GM18873 (cell line): ENCODE measurements at regions not wholly inside any gene's neighbourhood (a gene's known extent, or its start where the extent isn't known, plus 50 kb on each side); places are given as distances from the start of the nearest gene placed in this dataset.
"Not testable (repeated sequence)": the region's sequence is repeated elsewhere in the genome, so short reads cannot be mapped to it uniquely, and the experiment has no call there.

ENCODE experiments used
- ATAC-seq: cut with Tn5 transposase; IDR thresholded peaks from one replicate; pipeline ENCODE4 v1.9.1; 2021; ENCODE audit warnings: mild to moderate bottlenecking, moderate library complexity, moderate number of reproducible peaks; ENCODE audit not compliant: unreplicated experiment, low FRiP score

GRCh38 chr6:66166713-66167112, 459.7 kb upstream of the EYS start:
- ATAC-seq, result not testable (repeated sequence)

GRCh38 chr6:66161546-66162108, 454.6 kb upstream of the EYS start:
- no peak for ATAC-seq

- ATAC-seq, result no peak
These were observed 452.9 kb upstream of the EYS start for GRCh38 chr6:66159937-66160336.

- ATAC-seq, result no peak
These were observed 446.2 kb upstream of the EYS start for GRCh38 chr6:66153247-66153646.

- no peak for ATAC-seq
These were observed 442.1 kb upstream of the EYS start for GRCh38 chr6:66149132-66149531.

GRCh38 chr6:66145867-66146266, 438.8 kb upstream of the EYS start:
- ATAC-seq, result no peak

GRCh38 chr6:66134021-66134420, 427.0 kb upstream of the EYS start:
- no peak for ATAC-seq

GRCh38 chr6:66128656-66129055, 421.6 kb upstream of the EYS start:
- ATAC-seq, result no peak

- ATAC-seq, result no peak
These were observed 421.2 kb upstream of the EYS start for GRCh38 chr6:66128243-66128642.

- ATAC-seq, result no peak
These were observed 420.0 kb upstream of the EYS start for GRCh38 chr6:66127061-66127460.

GRCh38 chr6:66126358-66126757, 419.3 kb upstream of the EYS start:
- ATAC-seq, result no peak

GRCh38 chr6:66103954-66104353, 396.9 kb upstream of the EYS start:
- ATAC-seq, result no peak

- no peak for ATAC-seq
These were observed 396.3 kb upstream of the EYS start for GRCh38 chr6:66103354-66103753.

- ATAC-seq, result no peak
These were observed 389.7 kb upstream of the EYS start for GRCh38 chr6:66096679-66097078.

- ATAC-seq, result no peak
These were observed 387.6 kb upstream of the EYS start for GRCh38 chr6:66094615-66095014.

GRCh38 chr6:66092306-66092705, 385.3 kb upstream of the EYS start:
- ATAC-seq, result not testable (repeated sequence)

GRCh38 chr6:66086532-66086931, 379.5 kb upstream of the EYS start:
- ATAC-seq, result no peak

GRCh38 chr6:66082914-66083313, 375.9 kb upstream of the EYS start:
- ATAC-seq, result no peak

- ATAC-seq, result no peak
These were observed 361.9 kb upstream of the EYS start for GRCh38 chr6:66068907-66069306.

GRCh38 chr6:66068033-66068432, 361.0 kb upstream of the EYS start:
- ATAC-seq, result no peak

- ATAC-seq, result no peak
These were observed 358.3 kb upstream of the EYS start for GRCh38 chr6:66065313-66065712.

GRCh38 chr6:66057034-66057433, 350.0 kb upstream of the EYS start:
- ATAC-seq, result no peak

- no peak for ATAC-seq
These were observed 347.9 kb upstream of the EYS start for GRCh38 chr6:66054967-66055366.
